ENCODE measurements at regions not wholly inside any gene's neighbourhood (a gene's known extent, or its start where the extent isn't known, plus 50 kb on each side); places are given as distances from the start of the nearest gene placed in this dataset.

DNA sequence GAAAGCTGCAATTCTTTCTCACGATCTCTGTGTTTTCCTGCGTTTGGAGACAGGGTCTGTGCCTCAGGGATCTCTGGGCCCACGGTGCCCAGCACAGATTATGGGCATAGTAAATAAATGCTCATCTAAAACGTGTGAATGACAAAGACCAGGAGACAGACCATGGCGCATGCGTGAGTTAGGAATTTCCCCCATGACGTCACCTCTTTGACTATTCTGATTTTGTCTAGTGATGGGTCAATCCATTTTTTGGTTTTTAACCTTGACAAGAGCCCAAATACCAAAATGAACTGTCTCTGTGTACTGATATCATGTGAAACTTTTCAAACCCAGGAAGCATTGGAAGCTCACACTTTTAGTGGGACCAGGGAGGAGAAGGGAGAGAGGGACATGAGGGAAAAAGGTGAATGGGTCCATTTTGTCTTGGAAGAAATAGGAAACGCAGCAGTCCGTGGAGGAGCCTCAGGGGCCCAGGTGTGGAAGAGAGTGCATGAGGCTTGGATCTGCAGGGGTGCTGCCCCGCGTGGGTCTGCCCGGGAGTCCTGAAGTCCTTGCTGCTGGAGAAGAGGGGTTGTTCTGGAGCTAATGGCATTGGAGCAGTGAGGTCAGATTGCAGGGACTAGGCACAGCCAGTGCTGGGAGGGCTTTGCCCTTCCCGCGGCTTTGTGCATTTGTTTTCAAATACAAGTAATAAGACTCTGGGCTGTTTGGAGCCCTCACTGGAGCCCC lies 172.2 kb downstream of the ASB1 start:
- no peak overlapping the region for H3K9ac ChIP-seq (ENCODE audit: insufficient read length, low read depth)
- H3K27me3 ChIP-seq (ENCODE audit: insufficient read depth, insufficient read length): peaks cover 4% of the 10 kb centered on the region
- H3K36me3 ChIP-seq (ENCODE audit: insufficient read depth, insufficient read length, low read length): no peaks in the 10 kb centered on the region
- H3K9me3 ChIP-seq (ENCODE audit: insufficient read depth, low read length): 0 out of 2 replicates have a peak, but pooled peaks cover 5% of the 10 kb centered on the region
- DNase-seq (ENCODE audit: low read depth, low spot score): no peak
- H3K4me3 ChIP-seq (ENCODE audit: insufficient read length, low read depth): no peak overlapping the region
- TF ChIP-seq SUZ12 (IDR thresholded peaks at IDR 0.05; ENCODE audit: extremely low read depth, insufficient read depth, insufficient read length): no peak
- TF ChIP-seq YY1 (IDR thresholded peaks at IDR 0.05; ENCODE audit: insufficient read depth, insufficient read length): no peak
- TF ChIP-seq ZNF274 (IDR thresholded peaks at IDR 0.05; ENCODE audit: low read depth, low read length): no peak
- H3K4me1 ChIP-seq (ENCODE audit: insufficient read depth, insufficient read length): peaks cover 3% of the 10 kb centered on the region

DNA sequence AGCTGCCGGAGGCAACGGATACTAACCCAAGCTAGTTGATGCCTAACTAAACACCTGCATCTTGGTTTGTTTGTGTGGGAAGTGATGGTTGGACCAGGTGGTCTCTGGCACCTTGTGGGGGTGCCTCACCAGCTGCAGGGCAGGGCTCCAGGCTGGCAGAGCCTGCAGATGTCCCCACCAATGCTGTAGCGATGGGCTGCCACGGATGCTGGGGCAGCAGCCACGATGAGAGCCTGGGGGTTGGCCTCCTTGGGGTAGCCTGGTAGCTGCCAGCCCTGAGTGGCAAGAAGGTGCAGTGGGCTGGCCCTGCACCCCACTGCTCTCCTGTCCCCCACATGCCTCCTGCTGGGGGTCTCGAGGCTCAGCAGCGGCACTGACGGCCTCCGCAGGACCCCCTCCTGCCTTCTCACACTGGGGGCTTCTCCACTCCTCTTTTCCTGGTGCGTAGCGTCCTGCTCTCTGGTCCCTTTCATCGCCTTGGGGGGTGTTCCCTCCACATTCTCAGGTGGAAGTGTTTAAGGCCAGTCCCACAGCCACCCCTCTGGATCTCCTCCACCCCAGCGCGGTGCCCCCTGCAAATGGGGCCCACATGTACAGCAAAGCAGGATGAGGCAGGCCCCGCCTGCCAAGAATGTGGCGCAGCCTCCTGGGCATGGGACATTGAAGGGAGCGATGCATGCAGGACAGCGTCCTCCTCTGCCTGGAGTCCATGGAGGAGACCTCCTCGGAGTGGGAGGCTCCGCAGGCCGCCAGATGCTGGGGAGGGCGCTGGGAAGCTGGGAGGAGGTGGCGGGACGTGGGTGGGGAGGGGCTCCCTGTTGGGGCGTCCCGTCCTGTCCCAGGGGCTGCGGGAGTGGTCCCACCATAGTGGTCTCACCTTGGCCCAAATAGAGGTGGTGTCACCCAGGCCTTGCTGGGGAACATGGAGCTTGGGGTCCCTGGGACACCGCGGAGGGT lies 173.1 kb downstream of the ASB1 start:
- no peak for TF ChIP-seq YY1 (IDR thresholded peaks at IDR 0.05; ENCODE audit: insufficient read depth, insufficient read length)
- no peak for TF ChIP-seq SUZ12 (IDR thresholded peaks at IDR 0.05; ENCODE audit: extremely low read depth, insufficient read depth, insufficient read length)
- no peak for TF ChIP-seq ZNF274 (IDR thresholded peaks at IDR 0.05; ENCODE audit: low read depth, low read length)
- Histone ChIP-seq H3K36me3 (ENCODE audit: insufficient read depth, insufficient read length, low read length) (no peaks in the 10 kb centered on the region), H3K9ac (ENCODE audit: insufficient read length, low read depth) (no peak overlapping the region), H3K9me3 (ENCODE audit: insufficient read depth, low read length) (0 out of 2 replicates have a peak, but pooled peaks cover 5% of the 10 kb centered on the region), H3K27me3 (ENCODE audit: insufficient read depth, insufficient read length) (peaks cover 4% of the 10 kb centered on the region), H3K4me1 (ENCODE audit: insufficient read depth, insufficient read length) (peaks cover 3% of the 10 kb centered on the region), H3K4me3 (ENCODE audit: insufficient read length, low read depth) (no peak overlapping the region)
- DNase-seq (ENCODE audit: low read depth, low spot score): no peak

DNA sequence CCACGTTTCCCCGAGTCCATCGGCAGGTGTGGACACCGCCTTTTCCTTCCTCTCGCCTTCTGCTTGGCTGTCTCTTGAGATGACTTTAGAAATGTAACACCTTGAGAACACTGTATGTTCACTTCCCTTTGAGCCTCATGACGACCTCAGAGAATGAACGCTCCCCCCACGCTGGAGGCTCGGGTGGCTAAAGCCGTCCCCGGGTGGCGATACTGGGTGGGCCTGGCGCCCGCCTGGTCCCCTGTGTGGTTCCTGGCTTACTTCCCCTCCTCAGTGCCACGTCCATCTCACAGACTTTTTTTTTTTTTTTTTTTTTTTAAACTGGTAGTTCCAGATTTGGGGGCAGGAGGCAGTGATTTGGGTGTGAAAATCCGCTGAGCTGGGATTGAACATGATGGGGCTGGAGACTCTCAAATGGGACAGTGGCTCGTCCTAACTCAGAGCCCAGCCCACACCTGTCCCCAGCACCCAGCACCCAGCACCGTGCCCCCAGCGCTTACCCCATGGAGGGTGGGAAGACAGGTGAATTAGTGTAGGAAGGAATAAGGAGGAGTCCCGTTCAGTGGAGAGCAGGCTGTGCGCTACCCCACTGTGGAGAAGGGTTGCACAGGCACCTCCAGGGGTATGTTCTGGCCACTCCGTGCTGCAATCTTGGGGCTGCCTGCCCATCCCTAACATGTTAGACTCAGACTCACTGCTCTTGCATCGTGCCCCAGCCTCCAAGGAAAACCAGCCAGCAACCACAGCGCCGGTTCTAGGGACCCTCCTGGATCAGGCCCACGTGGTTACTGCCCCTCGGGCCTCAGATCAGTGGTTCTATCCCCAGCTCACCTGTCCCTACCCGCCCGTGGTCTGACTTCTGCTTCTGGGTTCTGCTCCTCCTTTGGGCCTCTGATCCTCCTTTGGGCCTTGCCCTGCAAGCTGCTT lies 174.0 kb downstream of the ASB1 start:
- TF ChIP-seq SUZ12 (IDR thresholded peaks at IDR 0.05; ENCODE audit: extremely low read depth, insufficient read depth, insufficient read length): no peak
- TF ChIP-seq YY1 (IDR thresholded peaks at IDR 0.05; ENCODE audit: insufficient read depth, insufficient read length): no peak
- no peak for TF ChIP-seq ZNF274 (IDR thresholded peaks at IDR 0.05; ENCODE audit: low read depth, low read length)
- H3K9ac ChIP-seq (ENCODE audit: insufficient read length, low read depth): no peak overlapping the region
- H3K4me1 ChIP-seq (ENCODE audit: insufficient read depth, insufficient read length): peaks cover 3% of the 10 kb centered on the region
- no peaks in the 10 kb centered on the region for H3K36me3 ChIP-seq (ENCODE audit: insufficient read depth, insufficient read length, low read length)
- DNase-seq (ENCODE audit: low read depth, low spot score): no peak
- peaks cover 4% of the 10 kb centered on the region for H3K27me3 ChIP-seq (ENCODE audit: insufficient read depth, insufficient read length)
- no peak overlapping the region for H3K4me3 ChIP-seq (ENCODE audit: insufficient read length, low read depth)
- H3K9me3 ChIP-seq (ENCODE audit: insufficient read depth, low read length): 0 out of 2 replicates have a peak, but pooled peaks cover 5% of the 10 kb centered on the region

DNA sequence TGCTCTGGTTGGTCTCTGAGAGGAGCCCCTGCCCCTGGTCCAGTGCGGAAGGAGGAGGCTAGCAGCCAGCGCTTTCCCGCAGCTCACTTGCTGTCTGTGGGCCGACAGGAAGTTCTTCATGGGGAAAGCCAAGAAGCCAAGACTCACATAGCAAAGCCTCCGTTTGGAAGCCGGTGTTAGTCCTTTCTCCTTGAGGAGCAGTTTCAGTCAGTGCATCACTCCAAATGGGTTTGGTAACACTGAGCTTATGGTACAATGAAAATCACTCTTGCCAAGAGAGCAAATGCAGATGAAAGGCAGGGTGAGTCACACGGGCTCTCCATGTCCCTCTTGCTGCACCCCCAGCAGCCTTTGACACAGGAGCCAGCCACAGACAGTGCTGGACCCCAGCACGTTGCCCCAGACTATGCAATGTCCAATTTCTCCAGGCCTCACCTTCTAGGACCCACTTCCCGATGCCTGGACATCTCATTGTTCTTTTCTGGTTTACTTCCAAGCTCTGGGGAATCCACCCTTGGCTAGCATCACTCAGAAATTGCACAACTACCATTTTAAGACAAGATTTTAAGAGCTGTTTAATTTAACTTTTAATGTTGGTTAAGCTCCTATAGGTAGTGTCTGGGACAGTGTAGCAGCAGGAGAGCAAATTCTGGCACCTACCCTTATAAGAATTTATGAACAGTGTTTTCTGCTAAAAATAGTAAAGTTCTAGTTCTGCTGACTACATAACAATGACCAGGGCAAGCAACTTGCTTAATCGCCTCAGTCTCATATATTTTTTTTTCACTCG lies 174.9 kb downstream of the ASB1 start:
- Histone ChIP-seq H3K27me3 (ENCODE audit: insufficient read depth, insufficient read length) (no peaks in the 10 kb centered on the region), H3K9me3 (ENCODE audit: insufficient read depth, low read length) (0 out of 2 replicates have a peak, but pooled peaks cover 5% of the 10 kb centered on the region), H3K4me3 (ENCODE audit: insufficient read length, low read depth) (no peak overlapping the region), H3K36me3 (ENCODE audit: insufficient read depth, insufficient read length, low read length) (no peaks in the 10 kb centered on the region), H3K9ac (ENCODE audit: insufficient read length, low read depth) (no peak overlapping the region), H3K4me1 (ENCODE audit: insufficient read depth, insufficient read length) (peaks cover 3% of the 10 kb centered on the region)
- no peak for DNase-seq (ENCODE audit: low read depth, low spot score)
- no peak for TF ChIP-seq SUZ12 (IDR thresholded peaks at IDR 0.05; ENCODE audit: extremely low read depth, insufficient read depth, insufficient read length)
- TF ChIP-seq YY1 (IDR thresholded peaks at IDR 0.05; ENCODE audit: insufficient read depth, insufficient read length): no peak
- no peak for TF ChIP-seq ZNF274 (IDR thresholded peaks at IDR 0.05; ENCODE audit: low read depth, low read length)

DNA sequence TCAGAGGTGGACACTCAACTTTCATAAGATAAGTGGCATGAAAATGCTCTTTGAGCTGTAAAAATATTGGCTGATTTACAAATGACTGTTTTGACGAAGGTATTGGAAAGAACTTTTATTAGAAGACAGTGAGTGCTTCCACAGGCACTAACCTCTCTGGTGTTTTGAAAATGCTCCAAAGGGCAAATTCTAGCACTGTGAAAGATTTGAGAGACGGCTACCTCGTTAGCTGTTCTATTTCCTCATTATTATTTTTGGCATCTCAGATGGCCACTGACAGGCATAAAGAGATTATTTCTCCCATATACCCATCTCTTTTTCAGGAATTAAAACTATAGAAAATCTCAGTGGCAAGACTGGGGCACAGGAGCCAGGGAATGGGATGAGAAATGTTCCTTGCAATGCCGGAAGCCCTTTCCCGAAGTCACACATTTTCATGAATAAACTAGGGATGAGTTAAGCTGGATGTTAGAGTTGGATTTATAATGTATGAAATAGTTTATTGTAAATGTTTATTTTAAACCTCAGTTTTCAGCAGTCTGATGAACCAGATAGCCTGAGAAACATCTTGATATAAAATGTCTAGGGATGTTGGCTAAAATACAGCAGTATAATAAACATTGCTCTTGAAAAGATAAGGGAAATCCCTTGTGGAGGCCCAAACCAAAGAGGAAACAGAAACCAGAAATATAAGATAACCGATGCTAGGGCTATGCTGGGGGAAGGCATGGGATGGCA lies 175.7 kb downstream of the ASB1 start:
- Histone ChIP-seq H3K27me3 (ENCODE audit: insufficient read depth, insufficient read length) (no peaks in the 10 kb centered on the region), H3K4me1 (ENCODE audit: insufficient read depth, insufficient read length) (peaks cover 3% of the 10 kb centered on the region), H3K9me3 (ENCODE audit: insufficient read depth, low read length) (0 out of 2 replicates have a peak, but pooled peaks cover 5% of the 10 kb centered on the region), H3K4me3 (ENCODE audit: insufficient read length, low read depth) (no peak overlapping the region), H3K9ac (ENCODE audit: insufficient read length, low read depth) (no peak overlapping the region), H3K36me3 (ENCODE audit: insufficient read depth, insufficient read length, low read length) (no peaks in the 10 kb centered on the region)
- no peak for DNase-seq (ENCODE audit: low read depth, low spot score)
- no peak for TF ChIP-seq ZNF274 (IDR thresholded peaks at IDR 0.05; ENCODE audit: low read depth, low read length)
- no peak for TF ChIP-seq SUZ12 (IDR thresholded peaks at IDR 0.05; ENCODE audit: extremely low read depth, insufficient read depth, insufficient read length)
- no peak for TF ChIP-seq YY1 (IDR thresholded peaks at IDR 0.05; ENCODE audit: insufficient read depth, insufficient read length)

All from NT2/D1 (cell line).